GM23338 (cell line): ENCODE measurements at regions not wholly inside any gene's neighbourhood (a gene's known extent, or its start where the extent isn't known, plus 50 kb on each side); places are given as distances from the start of the nearest gene placed in this dataset.

Experiments used
- ATAC-seq: fragments of 200-7000 bp; cut with Tn5 transposase; 3 replicates; pipeline ENCODE4 v1.9.1; 2020
- DNase-seq: peaks from one replicate; pipeline ENCODE4 v3.0.0-alpha.2; 2015; ENCODE audit warnings: low spot score
- H2AFZ ChIP-seq: fragments of 200-600 bp; sonication (generic); 2 replicates; pipeline ENCODE4 v1.8.0; 2016; ENCODE audit warnings: antibody characterized with exemption, mild to moderate bottlenecking, moderate library complexity
- H3F3A ChIP-seq: fragments of 200-600 bp; sonication (generic); replicated peaks from 2 replicates; pipeline ENCODE4 v1.8.0; 2017; ENCODE audit warnings: antibody characterized with exemption, mixed run types, low read depth
- H3K27ac ChIP-seq: fragments of 200-600 bp; sonication (generic); 2 replicates; pipeline ENCODE4 v1.6.1; 2016; ENCODE audit warnings: low read depth
- H3K27me3 ChIP-seq: fragments of 200-600 bp; sonication (generic); 2 replicates; pipeline ENCODE4 v1.8.0; 2016; ENCODE audit warnings: mild to moderate bottlenecking, mixed run types, moderate library complexity; ENCODE audit not compliant: insufficient read depth
- H3K36me3 ChIP-seq: fragments of 200-600 bp; sonication (generic); 2 replicates; pipeline ENCODE4 v1.8.0; 2016; ENCODE audit warnings: mild to moderate bottlenecking; ENCODE audit not compliant: insufficient read depth
- H3K4me1 ChIP-seq: fragments of 200-600 bp; sonication (generic); 2 replicates; pipeline ENCODE4 v1.8.0; 2016; ENCODE audit warnings: mild to moderate bottlenecking, moderate library complexity; ENCODE audit not compliant: insufficient read depth
- H3K4me2 ChIP-seq: fragments of 200-600 bp; sonication (generic); 2 replicates; pipeline ENCODE4 v1.7.1; 2017; ENCODE audit warnings: mixed run types
- H3K4me3 ChIP-seq: fragments of 200-600 bp; sonication (generic); 2 replicates; pipeline ENCODE4 v1.6.1; 2016; ENCODE audit warnings: mixed run types
- H3K79me2 ChIP-seq: fragments of 200-600 bp; sonication (generic); replicated peaks from 2 replicates; pipeline ENCODE4 v1.8.0; 2017; ENCODE audit warnings: mild to moderate bottlenecking; ENCODE audit not compliant: insufficient read depth
- H3K9me2 ChIP-seq: fragments of 200-600 bp; sonication (generic); 2 replicates; pipeline ENCODE4 v1.8.0; 2017; ENCODE audit not compliant: insufficient read depth
- H4K20me1 ChIP-seq: fragments of 200-600 bp; sonication (generic); replicated peaks from 2 replicates; pipeline ENCODE4 v1.8.0; 2017; ENCODE audit warnings: mild to moderate bottlenecking; ENCODE audit not compliant: insufficient read depth
- H3K27ac Mint-ChIP-seq: 2 replicates; pipeline ENCODE4 v1.8.0; 2020; ENCODE audit warnings: inconsistent platforms, mild to moderate bottlenecking, moderate library complexity, mixed read lengths
- H3K27me3 Mint-ChIP-seq: 3 replicates; pipeline ENCODE4 v1.8.0; 2022; ENCODE audit warnings: low read depth, mild to moderate bottlenecking, moderate library complexity, mixed read lengths, inconsistent platforms; ENCODE audit not compliant: insufficient read depth, poor library complexity
- H3K36me3 Mint-ChIP-seq: 3 replicates; pipeline ENCODE4 v1.8.0; 2021; ENCODE audit warnings: low read depth, mild to moderate bottlenecking, inconsistent platforms, moderate library complexity, mixed read lengths
- H3K4me1 Mint-ChIP-seq: 3 replicates; pipeline ENCODE4 v1.8.0; 2020; ENCODE audit warnings: mild to moderate bottlenecking, inconsistent platforms, mixed read lengths
- H3K4me3 Mint-ChIP-seq: 3 replicates; pipeline ENCODE4 v1.8.0; 2021; ENCODE audit warnings: moderate library complexity, mild to moderate bottlenecking, inconsistent platforms, mixed read lengths
- H3K9me3 Mint-ChIP-seq: 3 replicates; pipeline ENCODE4 v1.8.0; 2020; ENCODE audit warnings: moderate library complexity, mild to moderate bottlenecking, inconsistent platforms, mixed read lengths
- CREB1 ChIP-seq: fragments of 250-450 bp; sonication (Bioruptor Pico); IDR thresholded peaks from 2 replicates; pipeline ENCODE4 v1.5.0; 2020; ENCODE audit warnings: low read depth, mild to moderate bottlenecking, moderate library complexity
- CTCF ChIP-seq, 2 experiments: fragments of 200-600 bp in 1 of 2; sonication (generic) in 1 of 2; conservative IDR thresholded peaks; 2 replicates each; pipeline versions ENCODE4 v1.5.1 to v1.6.1; 2016 to 2017; ENCODE audit warnings: antibody characterized with exemption in 2 of 2, low read depth in 2 of 2, mild to moderate bottlenecking in 2 of 2, moderate library complexity in 1 of 2
- ETS1 ChIP-seq: IDR thresholded peaks from 2 replicates; pipeline ENCODE4 v1.6.1; 2016; ENCODE audit warnings: antibody characterized with exemption
- EZH2 ChIP-seq: fragments of 200-600 bp; sonication (generic); IDR thresholded peaks from one replicate; pipeline ENCODE4 v1.8.0; 2017; ENCODE audit warnings: antibody characterized with exemption, mild to moderate bottlenecking, low read depth; ENCODE audit not compliant: unreplicated experiment
- EZH2phosphoT487 ChIP-seq: fragments of 200-600 bp; sonication (generic); IDR thresholded peaks from one replicate; pipeline ENCODE4 v1.8.1; 2018; ENCODE audit warnings: antibody characterized with exemption; ENCODE audit not compliant: unreplicated experiment
- JUNB ChIP-seq: IDR thresholded peaks from one replicate; pipeline ENCODE4 v1.6.1; 2016; ENCODE audit warnings: antibody characterized with exemption; ENCODE audit not compliant: unreplicated experiment
- NANOG ChIP-seq: IDR thresholded peaks from 2 replicates; pipeline ENCODE4 v1.6.1; 2016; ENCODE audit warnings: antibody characterized with exemption, borderline replicate concordance
- POLR2AphosphoS5 ChIP-seq: IDR thresholded peaks from 2 replicates; pipeline ENCODE4 v1.6.1; 2016; ENCODE audit warnings: antibody characterized with exemption, low read depth
- STAT1 ChIP-seq: IDR thresholded peaks from one replicate; pipeline ENCODE4 v1.6.1; 2016; ENCODE audit warnings: antibody characterized with exemption; ENCODE audit not compliant: unreplicated experiment
- ZNF114 ChIP-seq: fragments of 250-450 bp; sonication (Bioruptor Pico); IDR thresholded peaks from 2 replicates; pipeline ENCODE4 v1.5.0; 2020; ENCODE audit warnings: mild to moderate bottlenecking, moderate library complexity
- ZNF331 ChIP-seq: fragments of 250-450 bp; sonication (Bioruptor Pico); IDR thresholded peaks from 2 replicates; pipeline ENCODE4 v1.5.0; 2020; ENCODE audit warnings: low read depth, mild to moderate bottlenecking, moderate library complexity
- ZNF462 ChIP-seq: fragments of 250-450 bp; sonication (Bioruptor Pico); IDR thresholded peaks from 2 replicates; pipeline ENCODE4 v1.5.0; 2020; ENCODE audit warnings: mild to moderate bottlenecking, moderate library complexity
- TF ChIP-seq, protein P1 (sequence below): IDR thresholded peaks from one replicate; pipeline ENCODE4 v1.6.1; 2018; ENCODE audit warnings: antibody characterized with exemption; ENCODE audit not compliant: unreplicated experiment

DNA sequence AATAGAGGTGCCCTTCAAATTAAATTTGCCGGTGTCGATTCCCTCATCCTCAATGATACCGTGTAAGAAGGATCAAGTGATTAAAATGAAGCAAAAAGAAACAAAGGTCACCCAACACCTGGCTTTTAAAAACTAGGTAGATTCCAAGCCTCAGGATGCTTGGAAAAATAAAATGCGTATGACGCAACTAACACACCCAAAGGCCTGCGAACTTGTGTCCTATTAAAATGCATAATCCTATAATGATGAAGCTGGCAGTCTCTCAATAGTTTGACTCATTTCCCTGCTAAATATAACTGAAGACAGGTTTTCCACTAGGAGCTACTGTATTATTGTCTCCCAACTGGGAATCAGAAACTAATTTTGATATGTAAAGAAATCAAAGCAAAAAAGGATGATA is 263.2 kb downstream of the DHX15 start:
- Histone ChIP-seq H3K27me3 (no peaks in the 10 kb centered on the region), H3K4me1 (peaks cover 54% of the 10 kb centered on the region), H3K9me2 (no peaks in the 10 kb centered on the region), H3K27ac (peak overlapping the region; percentile 33), H2AFZ (no peak overlapping the region), H3K79me2 (peaks cover 34% of the 10 kb centered on the region), H3K36me3 (no peaks in the 10 kb centered on the region), H3K4me3 (peak overlapping the region; percentile 65), H4K20me1 (no peaks in the 10 kb centered on the region), H3F3A (no peaks in the 10 kb centered on the region; the same call in 1 of the 2 replicates), H3K4me2 (peak overlapping the region; percentile 72)
- no peak for ATAC-seq
- H3K27ac Mint-ChIP-seq: peak overlapping the region; percentile 65
- peaks cover 3% of the 10 kb centered on the region; the same call in 1 of the 3 replicates for H3K36me3 Mint-ChIP-seq
- H3K4me1 Mint-ChIP-seq: peaks cover 83% of the 10 kb centered on the region
- DNase-seq: no peak
- peak overlapping the region; percentile 59 for H3K4me3 Mint-ChIP-seq
- H3K9me3 Mint-ChIP-seq: no peaks in the 10 kb centered on the region
- TF ChIP-seq STAT1: no peak
- TF ChIP-seq EZH2phosphoT487: no peak
- TF ChIP-seq EZH2: no peak
- TF ChIP-seq ZNF462 (CRISPR knock-in tag): no peak
- no peak for TF ChIP-seq NANOG
- TF ChIP-seq, protein P1, sequence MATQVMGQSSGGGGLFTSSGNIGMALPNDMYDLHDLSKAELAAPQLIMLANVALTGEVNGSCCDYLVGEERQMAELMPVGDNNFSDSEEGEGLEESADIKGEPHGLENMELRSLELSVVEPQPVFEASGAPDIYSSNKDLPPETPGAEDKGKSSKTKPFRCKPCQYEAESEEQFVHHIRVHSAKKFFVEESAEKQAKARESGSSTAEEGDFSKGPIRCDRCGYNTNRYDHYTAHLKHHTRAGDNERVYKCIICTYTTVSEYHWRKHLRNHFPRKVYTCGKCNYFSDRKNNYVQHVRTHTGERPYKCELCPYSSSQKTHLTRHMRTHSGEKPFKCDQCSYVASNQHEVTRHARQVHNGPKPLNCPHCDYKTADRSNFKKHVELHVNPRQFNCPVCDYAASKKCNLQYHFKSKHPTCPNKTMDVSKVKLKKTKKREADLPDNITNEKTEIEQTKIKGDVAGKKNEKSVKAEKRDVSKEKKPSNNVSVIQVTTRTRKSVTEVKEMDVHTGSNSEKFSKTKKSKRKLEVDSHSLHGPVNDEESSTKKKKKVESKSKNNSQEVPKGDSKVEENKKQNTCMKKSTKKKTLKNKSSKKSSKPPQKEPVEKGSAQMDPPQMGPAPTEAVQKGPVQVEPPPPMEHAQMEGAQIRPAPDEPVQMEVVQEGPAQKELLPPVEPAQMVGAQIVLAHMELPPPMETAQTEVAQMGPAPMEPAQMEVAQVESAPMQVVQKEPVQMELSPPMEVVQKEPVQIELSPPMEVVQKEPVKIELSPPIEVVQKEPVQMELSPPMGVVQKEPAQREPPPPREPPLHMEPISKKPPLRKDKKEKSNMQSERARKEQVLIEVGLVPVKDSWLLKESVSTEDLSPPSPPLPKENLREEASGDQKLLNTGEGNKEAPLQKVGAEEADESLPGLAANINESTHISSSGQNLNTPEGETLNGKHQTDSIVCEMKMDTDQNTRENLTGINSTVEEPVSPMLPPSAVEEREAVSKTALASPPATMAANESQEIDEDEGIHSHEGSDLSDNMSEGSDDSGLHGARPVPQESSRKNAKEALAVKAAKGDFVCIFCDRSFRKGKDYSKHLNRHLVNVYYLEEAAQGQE: no peak
- TF ChIP-seq ZNF331 (CRISPR knock-in tag): no peak
- no peak for TF ChIP-seq CTCF (conservative IDR thresholded peaks at IDR 0.05; ENCODE audit: low read depth in 2 of 2)
- no peak for TF ChIP-seq CREB1 (CRISPR knock-in tag)
- no peak for TF ChIP-seq JUNB
- TF ChIP-seq POLR2AphosphoS5: no peak
- no peak for TF ChIP-seq ETS1
- TF ChIP-seq ZNF114: no peak
- H3K27me3 Mint-ChIP-seq: peaks cover 14% of the 10 kb centered on the region
